T-cell (primary cell): ENCODE measurements at regions not wholly inside any gene's neighbourhood (a gene's known extent, or its start where the extent isn't known, plus 50 kb on each side); places are given as distances from the start of the nearest gene placed in this dataset.

Experiments
- ATAC-seq, 4 experiments: fragments of 200-7000 bp in 3 of 4; fragments of 150-1000 bp in 1 of 4; cut with Tn5 transposase; replicated peaks in 1 of 4; 1 replicate in 3 of 4; 2 replicates in 1 of 4; pipeline ENCODE4 v1.10.0; 2021; ENCODE audit warnings: moderate library complexity in 3 of 4, mild to moderate bottlenecking in 2 of 4, moderate number of reproducible peaks in 1 of 4
- CTCF ChIA-PET, 2 donors: fragments of 300-600 bp; sonication (Branson Sonifier 250); formaldehyde crosslinking; loops; one replicate each; lab custom pipeline; 2022; ENCODE audit warnings: antibody characterized with exemption in 2 of 2; lab: Charles Lee
- POLR2A ChIA-PET, 2 donors: fragments of 300-600 bp; sonication (Branson Sonifier 250); formaldehyde crosslinking; loops; one replicate each; lab custom pipeline; 2022; ENCODE audit warnings: antibody characterized with exemption in 2 of 2; lab: Charles Lee
- DNase-seq, 35 experiments: peaks; one replicate each; pipeline versions ENCODE4 v3.0.0 to v3.0.0-alpha.2; 2013 to 2023
- H3K27ac ChIP-seq: one replicate; pipeline ENCODE4 v1.5.1; 2013; ENCODE audit warnings: low read length
- H3K27me3 ChIP-seq, 2 experiments: replicated peaks in 1 of 2; 1 replicate in 1 of 2; 2 replicates in 1 of 2; pipeline versions ENCODE4 v1.6.1 to v1.7.0; 2013; ENCODE audit warnings: low read length in 1 of 2, mixed read lengths in 1 of 2; ENCODE audit not compliant: control insufficient read depth in 2 of 2, insufficient read depth in 2 of 2; ENCODE audit errors: extremely low read depth in 1 of 2
- H3K36me3 ChIP-seq, 2 donors: 1 replicate in 1 of 2; 2 replicates in 1 of 2; pipeline versions ENCODE4 v1.6.1 to v1.7.0; 2013; ENCODE audit warnings: low read length in 1 of 2; ENCODE audit not compliant: control insufficient read depth in 2 of 2, insufficient read depth in 1 of 2; ENCODE audit errors: extremely low read depth in 1 of 2
- H3K4me1 ChIP-seq, 2 experiments: 1 replicate in 1 of 2; 2 replicates in 1 of 2; pipeline versions ENCODE4 v1.6.1 to v1.7.0; 2013; ENCODE audit warnings: low read length in 2 of 2, mixed read lengths in 1 of 2; ENCODE audit not compliant: insufficient read depth in 2 of 2, control insufficient read depth in 1 of 2; ENCODE audit errors: extremely low read depth in 1 of 2
- H3K4me3 ChIP-seq, 2 donors: 1 replicate in 1 of 2; 2 replicates in 1 of 2; pipeline versions ENCODE4 v1.5.1 to v1.7.0; 2013; ENCODE audit warnings: mild to moderate bottlenecking in 2 of 2, low read length in 1 of 2, moderate library complexity in 1 of 2; ENCODE audit not compliant: control insufficient read depth in 1 of 2; ENCODE audit errors: extremely low read depth in 1 of 2
- H3K9me3 ChIP-seq: 2 replicates; pipeline ENCODE4 v1.7.0; 2013
- H3K27ac Mint-ChIP-seq, 2 donors: one replicate each; pipeline ENCODE4 v1.8.0; 2020 to 2021; ENCODE audit warnings: mild to moderate bottlenecking in 2 of 2, mixed read lengths in 2 of 2
- H3K27me3 Mint-ChIP-seq, 2 donors: one replicate each; pipeline ENCODE4 v1.8.0; 2021 to 2022; ENCODE audit warnings: mixed read lengths in 2 of 2
- H3K36me3 Mint-ChIP-seq: one replicate; pipeline ENCODE4 v1.8.0; 2021; ENCODE audit warnings: mixed read lengths
- H3K4me1 Mint-ChIP-seq, 3 donors: one replicate each; pipeline ENCODE4 v1.8.0; 2020 to 2022; ENCODE audit warnings: mixed read lengths in 3 of 3, mild to moderate bottlenecking in 1 of 3
- H3K4me3 Mint-ChIP-seq, 3 donors: one replicate each; pipeline ENCODE4 v1.8.0; 2020 to 2022; ENCODE audit warnings: mild to moderate bottlenecking in 3 of 3, mixed read lengths in 3 of 3, moderate library complexity in 3 of 3
- H3K9me3 Mint-ChIP-seq, 3 donors: one replicate each; pipeline ENCODE4 v1.8.0; 2020 to 2022; ENCODE audit warnings: mixed read lengths in 3 of 3
- WGBS: methylation state at CpG from one replicate; pipeline ENCODE4 v1.1.5; 2013; ENCODE audit warnings: missing lambda C conversion rate; ENCODE audit not compliant: insufficient coverage; 5-methylcytosine and 5-hydroxymethylcytosine counted together

- no peak overlapping the region for H3K27ac Mint-ChIP-seq
- H3K4me3 Mint-ChIP-seq, result no peak overlapping the region
- Histone ChIP-seq H3K36me3 (no peaks in the 10 kb centered on the region), H3K9me3 (no peaks in the 10 kb centered on the region), H3K27me3 (no peaks in the 10 kb centered on the region), H3K4me1 (no peaks in the 10 kb centered on the region), H3K27ac (no peak overlapping the region), H3K4me3 (no peak overlapping the region)
- H3K36me3 Mint-ChIP-seq, result no peaks in the 10 kb centered on the region
- no peaks in the 10 kb centered on the region for H3K9me3 Mint-ChIP-seq
- 94% methylated on average over 4 of the region's 6 CpGs for WGBS
- ChIA-PET POLR2A (no interaction called here), CTCF (no interaction called here)
- DNase-seq (no peak), ATAC-seq (no peak)
- H3K27me3 Mint-ChIP-seq, result no peaks in the 10 kb centered on the region
- H3K4me1 Mint-ChIP-seq, result no peaks in the 10 kb centered on the region
These were observed 312.0 kb downstream of the SAMD5 start for GRCh38 chr6:147820520-147820919.

GRCh38 chr6:147821295-147821897 lies 312.9 kb downstream of the SAMD5 start:
- Histone ChIP-seq H3K27ac (no peak overlapping the region), H3K4me3 (no peak overlapping the region), H3K36me3 (no peaks in the 10 kb centered on the region), H3K9me3 (no peaks in the 10 kb centered on the region), H3K4me1 (no peaks in the 10 kb centered on the region), H3K27me3 (no peaks in the 10 kb centered on the region)
- H3K9me3 Mint-ChIP-seq, result no peaks in the 10 kb centered on the region
- POLR2A ChIA-PET, result no interaction called here
- WGBS, result 80% methylated on average over 10 of the region's 14 CpGs
- H3K36me3 Mint-ChIP-seq, result no peaks in the 10 kb centered on the region
- CTCF ChIA-PET, result no interaction called here
- H3K4me3 Mint-ChIP-seq, result no peak overlapping the region
- DNase-seq (no peak), ATAC-seq (no peak)
- no peaks in the 10 kb centered on the region for H3K27me3 Mint-ChIP-seq
- H3K4me1 Mint-ChIP-seq, result no peaks in the 10 kb centered on the region
- no peak overlapping the region for H3K27ac Mint-ChIP-seq

- DNase-seq (no peak), ATAC-seq (no peak)
- Mint-ChIP-seq H3K36me3 (no peaks in the 10 kb centered on the region), H3K27ac (no peak overlapping the region), H3K4me3 (no peak overlapping the region), H3K4me1 (no peaks in the 10 kb centered on the region), H3K9me3 (no peaks in the 10 kb centered on the region), H3K27me3 (no peaks in the 10 kb centered on the region)
- no peaks in the 10 kb centered on the region for H3K9me3 ChIP-seq
- H3K36me3 ChIP-seq, result no peaks in the 10 kb centered on the region
- WGBS, result 60% methylated on average over 1 of the region's 2 CpGs
- no peak overlapping the region for H3K4me3 ChIP-seq
- POLR2A ChIA-PET, result no interaction called here
- H3K4me1 ChIP-seq, result no peaks in the 10 kb centered on the region
- no peak overlapping the region for H3K27ac ChIP-seq
- CTCF ChIA-PET, result no interaction called here
- no peaks in the 10 kb centered on the region for H3K27me3 ChIP-seq
These were observed 315.4 kb downstream of the SAMD5 start for GRCh38 chr6:147823936-147824335.

GRCh38 chr6:147825848-147826247 lies 317.4 kb downstream of the SAMD5 start:
- H3K36me3 ChIP-seq, result no peaks in the 10 kb centered on the region
- no peak overlapping the region for H3K4me3 ChIP-seq
- WGBS, result 33% methylated on average over 1 of the region's 2 CpGs
- H3K4me1 ChIP-seq, result no peaks in the 10 kb centered on the region
- ATAC-seq (no peak), DNase-seq (no peak)
- ChIA-PET CTCF (no interaction called here), POLR2A (no interaction called here)
- no peaks in the 10 kb centered on the region for H3K27me3 ChIP-seq
- Mint-ChIP-seq H3K4me3 (no peak overlapping the region), H3K9me3 (peaks cover 0 to 4% (median 0%) of the 10 kb centered on the region in 3 donors), H3K36me3 (no peaks in the 10 kb centered on the region), H3K4me1 (no peaks in the 10 kb centered on the region), H3K27ac (no peak overlapping the region), H3K27me3 (no peaks in the 10 kb centered on the region)
- H3K27ac ChIP-seq, result no peak overlapping the region
- no peaks in the 10 kb centered on the region for H3K9me3 ChIP-seq

- Histone ChIP-seq H3K4me1 (no peaks in the 10 kb centered on the region), H3K36me3 (no peaks in the 10 kb centered on the region), H3K9me3 (no peaks in the 10 kb centered on the region), H3K27me3 (no peaks in the 10 kb centered on the region), H3K4me3 (no peak overlapping the region), H3K27ac (no peak overlapping the region)
- no CpG with 5 or more reads among the region's 4 CpGs for WGBS
- no peaks in the 10 kb centered on the region for H3K36me3 Mint-ChIP-seq
- ChIA-PET CTCF (no interaction called here), POLR2A (no interaction called here)
- ATAC-seq (no peak), DNase-seq (no peak)
- no peaks in the 10 kb centered on the region for H3K27me3 Mint-ChIP-seq
- H3K27ac Mint-ChIP-seq, result no peak overlapping the region
- no peaks in the 10 kb centered on the region for H3K4me1 Mint-ChIP-seq
- H3K4me3 Mint-ChIP-seq, result no peak overlapping the region
- H3K9me3 Mint-ChIP-seq, result peaks cover 0 to 4% (median 0%) of the 10 kb centered on the region in 3 donors
These were observed 318.2 kb downstream of the SAMD5 start for GRCh38 chr6:147826698-147827097.

GRCh38 chr6:147829418-147829817 lies 320.9 kb downstream of the SAMD5 start:
- ChIA-PET POLR2A (no interaction called here), CTCF (no interaction called here)
- H3K36me3 ChIP-seq, result no peaks in the 10 kb centered on the region
- no peaks in the 10 kb centered on the region for H3K4me1 ChIP-seq
- peaks cover 0 to 4% (median 0%) of the 10 kb centered on the region in 3 donors for H3K9me3 Mint-ChIP-seq
- H3K36me3 Mint-ChIP-seq, result no peaks in the 10 kb centered on the region
- H3K4me3 ChIP-seq, result no peak overlapping the region
- H3K4me3 Mint-ChIP-seq, result no peak overlapping the region
- H3K27me3 ChIP-seq, result no peaks in the 10 kb centered on the region
- H3K27ac ChIP-seq, result no peak overlapping the region
- H3K9me3 ChIP-seq, result no peaks in the 10 kb centered on the region
- no CpG with 5 or more reads among the region's 1 CpG for WGBS
- H3K4me1 Mint-ChIP-seq, result no peaks in the 10 kb centered on the region
- H3K27ac Mint-ChIP-seq, result no peak overlapping the region
- ATAC-seq (no peak), DNase-seq (no peak)
- H3K27me3 Mint-ChIP-seq, result no peaks in the 10 kb centered on the region

- ChIA-PET POLR2A (interaction anchor here in 1 of 2 donors (0.7 kb wide), 1 partner anchor 353 kb away, joined by 3 read pairs; no protein-coding TSS in a partner anchor), CTCF (no interaction called here)
- Mint-ChIP-seq H3K36me3 (no peaks in the 10 kb centered on the region), H3K4me3 (no peak overlapping the region), H3K27ac (no peak overlapping the region), H3K27me3 (no peaks in the 10 kb centered on the region), H3K4me1 (no peaks in the 10 kb centered on the region), H3K9me3 (peaks cover 0 to 4% (median 0%) of the 10 kb centered on the region in 3 donors)
- Histone ChIP-seq H3K9me3 (no peaks in the 10 kb centered on the region), H3K4me1 (no peaks in the 10 kb centered on the region), H3K4me3 (no peak overlapping the region), H3K27ac (no peak overlapping the region), H3K27me3 (no peaks in the 10 kb centered on the region), H3K36me3 (no peaks in the 10 kb centered on the region)
- DNase-seq (no peak), ATAC-seq (no peak)
These were observed 321.3 kb downstream of the SAMD5 start for GRCh38 chr6:147829835-147830234.
